HEK293T (cell line): ENCODE measurements at regions not wholly inside any gene's neighbourhood (a gene's known extent, or its start where the extent isn't known, plus 50 kb on each side); places are given as distances from the start of the nearest gene placed in this dataset.

Experiments used
- ARNT ChIP-seq: fragments of 450-650 bp; IDR thresholded peaks from 2 replicates; pipeline ENCODE4 v1.6.1; 2017; ENCODE audit warnings: mild to moderate bottlenecking
- BHLHE40 ChIP-seq: fragments of 450-650 bp; IDR thresholded peaks from 2 replicates; pipeline ENCODE4 v1.6.1; 2016; ENCODE audit warnings: mild to moderate bottlenecking, moderate library complexity, borderline replicate concordance
- CTBP1 ChIP-seq: fragments of 450-650 bp; IDR thresholded peaks from 2 replicates; pipeline ENCODE4 v1.6.1; 2016; ENCODE audit warnings: borderline replicate concordance
- ELF4 ChIP-seq: fragments of 450-650 bp; IDR thresholded peaks from 2 replicates; pipeline ENCODE4 v1.6.1; 2017; ENCODE audit warnings: antibody characterized with exemption
- FOXA1 ChIP-seq: fragments of 450-650 bp; IDR thresholded peaks from 2 replicates; pipeline ENCODE4 v1.6.1; 2016; ENCODE audit warnings: mild to moderate bottlenecking
- FOXK2 ChIP-seq: fragments of 450-650 bp; IDR thresholded peaks from 2 replicates; pipeline ENCODE4 v1.6.1; 2016; ENCODE audit warnings: mild to moderate bottlenecking
- FOXM1 ChIP-seq: fragments of 450-650 bp; IDR thresholded peaks from 2 replicates; pipeline ENCODE4 v1.6.1; 2017; ENCODE audit warnings: mild to moderate bottlenecking, borderline replicate concordance
- L3MBTL2 ChIP-seq: fragments of 450-650 bp; conservative IDR thresholded peaks from 2 replicates; pipeline ENCODE4 v1.6.1; 2016; ENCODE audit warnings: mild to moderate bottlenecking
- LEF1 ChIP-seq: fragments of 450-650 bp; IDR thresholded peaks from 2 replicates; pipeline ENCODE4 v1.6.1; 2017; ENCODE audit warnings: mild to moderate bottlenecking, borderline replicate concordance
- NFRKB ChIP-seq: fragments of 450-650 bp; IDR thresholded peaks from 2 replicates; pipeline ENCODE4 v1.6.1; 2016; ENCODE audit warnings: mild to moderate bottlenecking, moderate library complexity
- SP1 ChIP-seq: fragments of 450-650 bp; IDR thresholded peaks from 2 replicates; pipeline ENCODE4 v1.6.1; 2017
- TARDBP ChIP-seq: fragments of 450-650 bp; IDR thresholded peaks from 2 replicates; pipeline ENCODE4 v1.6.1; 2016
- ZNF384 ChIP-seq: fragments of 450-650 bp; IDR thresholded peaks from 2 replicates; pipeline ENCODE4 v1.6.1; 2016

GRCh38 chr3:494190-494589, 297.6 kb downstream of the CHL1 start:
- TF ChIP-seq NFRKB (no peak), ELF4 (no peak), ARNT (no peak), BHLHE40 (no peak), FOXM1 (no peak), SP1 (no peak), CTBP1 (no peak), L3MBTL2 (no peak), FOXA1 (no peak), TARDBP (no peak), ZNF384 (no peak), LEF1 (no peak), FOXK2 (no peak)
